Sigmoid colon (tissue), 6 donors: ENCODE measurements at regions not wholly inside any gene's neighbourhood (a gene's known extent, or its start where the extent isn't known, plus 50 kb on each side); places are given as distances from the start of the nearest gene placed in this dataset.

ENCODE experiments used
- DNase-seq: peaks from one replicate; pipeline ENCODE4 v3.0.0-alpha.2; 2019
- H3K27ac ChIP-seq, 4 donors: fragments of 200-600 bp; sonication (generic); one replicate each; pipeline ENCODE4 v1.5.1; 2016 to 2019; ENCODE audit warnings: mild to moderate bottlenecking in 1 of 4
- H3K27me3 ChIP-seq, 3 donors: fragments of 200-600 bp; sonication (generic); one replicate each; pipeline ENCODE4 v1.5.1; 2019; ENCODE audit warnings: mild to moderate bottlenecking in 1 of 3
- H3K36me3 ChIP-seq, 4 donors: fragments of 200-600 bp; sonication (generic); one replicate each; pipeline ENCODE4 v1.5.1; 2016 to 2019
- H3K4me1 ChIP-seq, 4 donors: fragments of 200-600 bp; sonication (generic); one replicate each; pipeline ENCODE4 v1.5.1; 2017 to 2019
- H3K4me3 ChIP-seq, 4 donors: fragments of 200-600 bp; sonication (generic); one replicate each; pipeline ENCODE4 v1.5.1; 2017 to 2019; ENCODE audit warnings: mild to moderate bottlenecking in 2 of 4, moderate library complexity in 1 of 4
- H3K9me3 ChIP-seq, 4 donors: fragments of 200-600 bp in 3 of 4; sonication (generic) in 3 of 4; one replicate each; pipeline versions ENCODE4 v1.5.1 to v1.6.1; 2013 to 2019
- EP300 ChIP-seq, 4 donors: sonication (generic); formaldehyde crosslinking; IDR thresholded peaks; one replicate each; pipeline ENCODE4 v1.6.1; 2017; ENCODE audit warnings: antibody characterized with exemption in 4 of 4
- POLR2A ChIP-seq, 2 donors: fragments of 450-650 bp; IDR thresholded peaks; one replicate each; pipeline ENCODE4 v1.6.1; 2016; ENCODE audit warnings: antibody characterized with exemption in 2 of 2, mild to moderate bottlenecking in 2 of 2, moderate library complexity in 2 of 2
- POLR2AphosphoS5 ChIP-seq, 4 donors: sonication (generic); formaldehyde crosslinking; IDR thresholded peaks; one replicate each; pipeline ENCODE4 v1.6.1; 2017; ENCODE audit warnings: antibody characterized with exemption in 4 of 4
- WGBS, 2 donors: extraction: QIAGEN DNeasy Blood & Tissue Kit; methylation state at CpG; one replicate each; pipeline ENCODE4 v1.1.7; 2013; 5-methylcytosine and 5-hydroxymethylcytosine counted together
- intact Hi-C: fragments of 100-400 bp; cut with DNase I; formaldehyde crosslinking; loops from one replicate; pipeline ENCODE4 v1.15.1; 2023
- TF ChIP-seq, protein P1 (sequence below), 4 experiments: fragments of 450-650 bp in 3 of 4; fragments of 200-600 bp in 1 of 4; IDR thresholded peaks; one replicate each; pipeline ENCODE4 v1.5.1; 2016 to 2019; ENCODE audit warnings: antibody characterized with exemption in 4 of 4, mild to moderate bottlenecking in 3 of 4, moderate library complexity in 2 of 4
- donor health status: healthy with polysubstance abuse.
- donor health status: healthy.

DNA sequence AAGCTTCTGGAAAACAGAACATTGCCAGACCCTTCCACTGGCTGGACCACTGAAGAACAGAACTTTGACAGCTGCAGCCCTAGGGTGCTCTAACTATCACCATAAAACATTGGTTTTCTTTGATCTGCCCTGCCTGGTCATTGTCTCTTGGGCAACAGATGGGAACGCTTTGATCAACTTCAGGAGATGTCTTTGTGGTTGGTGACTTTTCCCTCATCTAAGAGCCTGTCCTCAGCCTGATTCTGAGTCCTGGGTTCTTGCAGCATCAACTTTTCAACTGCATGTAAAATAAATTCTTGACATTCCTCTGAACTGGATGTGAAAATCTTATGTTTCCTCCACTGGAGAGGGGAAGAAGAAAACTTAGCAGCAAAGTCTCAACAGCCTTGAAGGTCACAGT, 53.1 kb upstream of the ZNRF2 start:
- no peak for DNase-seq
- TF ChIP-seq, protein P1, sequence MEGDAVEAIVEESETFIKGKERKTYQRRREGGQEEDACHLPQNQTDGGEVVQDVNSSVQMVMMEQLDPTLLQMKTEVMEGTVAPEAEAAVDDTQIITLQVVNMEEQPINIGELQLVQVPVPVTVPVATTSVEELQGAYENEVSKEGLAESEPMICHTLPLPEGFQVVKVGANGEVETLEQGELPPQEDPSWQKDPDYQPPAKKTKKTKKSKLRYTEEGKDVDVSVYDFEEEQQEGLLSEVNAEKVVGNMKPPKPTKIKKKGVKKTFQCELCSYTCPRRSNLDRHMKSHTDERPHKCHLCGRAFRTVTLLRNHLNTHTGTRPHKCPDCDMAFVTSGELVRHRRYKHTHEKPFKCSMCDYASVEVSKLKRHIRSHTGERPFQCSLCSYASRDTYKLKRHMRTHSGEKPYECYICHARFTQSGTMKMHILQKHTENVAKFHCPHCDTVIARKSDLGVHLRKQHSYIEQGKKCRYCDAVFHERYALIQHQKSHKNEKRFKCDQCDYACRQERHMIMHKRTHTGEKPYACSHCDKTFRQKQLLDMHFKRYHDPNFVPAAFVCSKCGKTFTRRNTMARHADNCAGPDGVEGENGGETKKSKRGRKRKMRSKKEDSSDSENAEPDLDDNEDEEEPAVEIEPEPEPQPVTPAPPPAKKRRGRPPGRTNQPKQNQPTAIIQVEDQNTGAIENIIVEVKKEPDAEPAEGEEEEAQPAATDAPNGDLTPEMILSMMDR (IDR thresholded peaks at IDR 0.05) = no peak
- no peak for TF ChIP-seq POLR2A (IDR thresholded peaks at IDR 0.05)
- TF ChIP-seq POLR2AphosphoS5 (IDR thresholded peaks at IDR 0.05) = no peak
- TF ChIP-seq EP300 (IDR thresholded peaks at IDR 0.05) = no peak
- WGBS, 2 donors = 93 to 97% methylated on average over 1 of the region's 1 CpG
- Histone ChIP-seq H3K4me1 (peaks cover 0 to 3% (median 3%) of the 10 kb centered on the region in 4 donors), H3K4me3 (no peak overlapping the region), H3K27ac (no peak overlapping the region), H3K27me3 (no peaks in the 10 kb centered on the region), H3K9me3 (no peaks in the 10 kb centered on the region), H3K36me3 (no peaks in the 10 kb centered on the region)
- intact Hi-C loops = no loop called here

GRCh38 chr7:30232391-30232790, 52.0 kb upstream of the ZNRF2 start:
- 86 to 92% methylated on average over 4 of the region's 4 CpGs for WGBS, 2 donors
- H3K4me1 ChIP-seq = no peaks in the 10 kb centered on the region
- no peaks in the 10 kb centered on the region for H3K9me3 ChIP-seq
- no peak for TF ChIP-seq POLR2AphosphoS5 (IDR thresholded peaks at IDR 0.05)
- no peak for TF ChIP-seq POLR2A (IDR thresholded peaks at IDR 0.05)
- TF ChIP-seq EP300 (IDR thresholded peaks at IDR 0.05) = no peak
- TF ChIP-seq, protein P1 (IDR thresholded peaks at IDR 0.05) = no peak
- no peaks in the 10 kb centered on the region for H3K27me3 ChIP-seq
- no peak overlapping the region for H3K27ac ChIP-seq
- intact Hi-C loops = no loop called here
- H3K36me3 ChIP-seq = no peaks in the 10 kb centered on the region
- no peak overlapping the region for H3K4me3 ChIP-seq
- DNase-seq = no peak
